Breast epithelium (tissue), 4 donors: ENCODE measurements at regions not wholly inside any gene's neighbourhood (a gene's known extent, or its start where the extent isn't known, plus 50 kb on each side); places are given as distances from the start of the nearest gene placed in this dataset.

Experiments
- DNase-seq, 2 donors: peaks; one replicate each; pipeline ENCODE4 v3.0.0-alpha.2; 2019; ENCODE audit warnings: low spot score in 2 of 2
- H3K27ac ChIP-seq, 2 donors: fragments of 200-600 bp; sonication (generic) in 1 of 2; one replicate each; pipeline ENCODE4 v1.5.1; 2016 to 2019; ENCODE audit warnings: mild to moderate bottlenecking in 1 of 2
- H3K27me3 ChIP-seq, 2 donors: fragments of 200-600 bp; sonication (generic) in 1 of 2; one replicate each; pipeline versions ENCODE4 v1.5.1 to v1.6.0; 2017 to 2019; ENCODE audit warnings: control low read depth in 1 of 2, mild to moderate bottlenecking in 1 of 2
- H3K36me3 ChIP-seq: fragments of 200-600 bp; one replicate; pipeline ENCODE4 v1.5.1; 2019
- H3K4me1 ChIP-seq, 2 donors: fragments of 200-600 bp; sonication (generic); one replicate each; pipeline ENCODE4 v1.5.1; 2016 to 2019; ENCODE audit warnings: control low read depth in 1 of 2
- H3K4me3 ChIP-seq, 3 donors: fragments of 200-600 bp; sonication (generic); 1 replicate in 2 of 3; 2 replicates in 1 of 3; pipeline ENCODE4 v1.5.1; 2016 to 2019; ENCODE audit warnings: mild to moderate bottlenecking in 3 of 3, moderate library complexity in 2 of 3
- H3K9me3 ChIP-seq, 2 donors: fragments of 200-600 bp; sonication (generic) in 1 of 2; one replicate each; pipeline ENCODE4 v1.5.1; 2016 to 2019; ENCODE audit warnings: control low read depth in 1 of 2
- CTCF ChIP-seq, 3 donors: fragments of 450-650 bp; IDR thresholded peaks; one replicate each; pipeline ENCODE4 v1.5.1; 2016 to 2017; ENCODE audit warnings: antibody characterized with exemption in 3 of 3, mild to moderate bottlenecking in 3 of 3, moderate library complexity in 3 of 3
- POLR2A ChIP-seq: fragments of 450-650 bp; IDR thresholded peaks from one replicate; pipeline ENCODE4 v1.6.1; 2016; ENCODE audit warnings: antibody characterized with exemption, mild to moderate bottlenecking, moderate library complexity
- POLR2AphosphoS5 ChIP-seq, 3 donors: sonication (generic); formaldehyde crosslinking; IDR thresholded peaks; one replicate each; pipeline ENCODE4 v1.6.1; 2017; ENCODE audit warnings: antibody characterized with exemption in 3 of 3
- intact Hi-C: fragments of 100-400 bp; cut with DNase I; formaldehyde crosslinking; loops from one replicate; pipeline ENCODE4 v1.15.1; 2023; ENCODE audit warnings: low total_unique reads

DNA sequence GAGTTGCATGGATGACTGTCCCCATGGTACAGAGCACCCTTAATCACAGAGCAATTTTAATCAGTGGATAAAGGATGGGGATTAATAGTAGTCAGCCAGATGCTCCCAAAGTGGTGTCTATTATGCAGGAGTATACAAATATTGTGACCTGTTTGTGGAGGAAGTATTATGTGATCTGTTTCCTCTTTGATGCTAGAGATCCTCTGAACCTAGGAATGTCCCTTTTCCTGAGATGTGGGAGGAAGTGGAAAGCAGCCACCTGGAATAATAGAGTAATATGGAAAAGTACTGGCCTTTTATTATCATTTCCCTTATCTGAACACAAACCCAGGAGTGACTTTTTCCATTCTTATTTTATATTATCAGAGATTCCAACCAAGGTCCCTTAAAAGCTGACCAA is 94.2 kb upstream of the EFEMP1 start:
- DNase-seq: no peak
- H3K4me3 ChIP-seq: no peak overlapping the region
- H3K36me3 ChIP-seq: no peaks in the 10 kb centered on the region
- intact Hi-C loops: no loop called here
- no peaks in the 10 kb centered on the region for H3K27me3 ChIP-seq
- no peaks in the 10 kb centered on the region for H3K4me1 ChIP-seq
- H3K9me3 ChIP-seq: no peaks in the 10 kb centered on the region
- no peak for TF ChIP-seq POLR2A
- no peak for TF ChIP-seq CTCF (IDR thresholded peaks at IDR 0.05)
- TF ChIP-seq POLR2AphosphoS5 (IDR thresholded peaks at IDR 0.05): no peak
- no peak overlapping the region for H3K27ac ChIP-seq

DNA sequence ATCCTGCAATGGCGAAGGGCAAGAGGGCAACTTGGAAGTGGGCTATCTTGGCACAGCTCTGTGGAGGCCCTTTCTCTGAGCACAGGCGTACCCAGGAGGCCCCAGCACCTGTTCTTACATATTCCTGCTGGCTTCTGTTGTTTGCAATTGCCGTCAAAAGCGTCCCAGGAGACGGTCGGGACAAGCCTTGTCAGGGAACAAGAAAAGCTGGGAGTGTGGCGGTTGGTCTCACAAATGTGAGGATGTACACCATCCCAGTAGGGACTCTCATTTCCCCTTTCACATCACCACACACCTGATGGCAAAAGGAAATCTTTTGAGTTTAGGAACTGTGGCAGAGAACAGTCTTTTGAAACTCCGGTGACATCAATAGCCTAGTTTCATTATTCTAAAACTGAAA is 94.7 kb upstream of the EFEMP1 start:
- intact Hi-C loops: no loop called here
- Histone ChIP-seq H3K4me1 (no peaks in the 10 kb centered on the region), H3K27ac (no peak overlapping the region), H3K4me3 (no peak overlapping the region), H3K9me3 (no peaks in the 10 kb centered on the region), H3K27me3 (no peaks in the 10 kb centered on the region), H3K36me3 (no peaks in the 10 kb centered on the region)
- TF ChIP-seq POLR2A: no peak
- TF ChIP-seq CTCF (IDR thresholded peaks at IDR 0.05): no peak
- no peak for TF ChIP-seq POLR2AphosphoS5 (IDR thresholded peaks at IDR 0.05)
- no peak for DNase-seq

- Histone ChIP-seq H3K36me3 (no peaks in the 10 kb centered on the region), H3K9me3 (no peaks in the 10 kb centered on the region), H3K4me3 (no peak overlapping the region), H3K4me1 (no peaks in the 10 kb centered on the region), H3K27me3 (no peaks in the 10 kb centered on the region), H3K27ac (no peak overlapping the region)
- no peak for DNase-seq
- intact Hi-C loops: no loop called here
- TF ChIP-seq POLR2AphosphoS5 (IDR thresholded peaks at IDR 0.05): no peak
- TF ChIP-seq POLR2A: no peak
- no peak for TF ChIP-seq CTCF (IDR thresholded peaks at IDR 0.05)
Measured at GRCh38 chr2:56021136-56021474, 97.5 kb upstream of the EFEMP1 start.

DNA sequence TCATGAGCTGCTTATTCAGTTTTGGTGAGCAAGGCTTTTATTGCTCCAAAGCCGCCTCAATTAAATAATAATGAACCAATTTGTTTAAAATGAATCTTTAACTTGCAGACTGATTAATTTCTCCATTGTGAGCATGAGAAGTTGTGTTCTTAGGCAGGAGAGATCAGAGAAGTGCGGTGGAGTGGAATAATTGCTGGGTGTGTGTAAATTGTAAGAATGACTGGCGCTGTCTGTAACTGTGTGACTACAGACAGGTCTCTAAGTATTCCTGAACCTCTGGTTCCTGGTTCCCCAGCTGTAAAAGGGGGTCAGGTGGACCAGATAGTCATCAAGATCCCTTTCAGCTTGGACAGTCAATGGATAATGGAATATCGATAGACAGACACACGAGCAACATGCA is 98.0 kb upstream of the EFEMP1 start:
- no peaks in the 10 kb centered on the region for H3K9me3 ChIP-seq
- H3K36me3 ChIP-seq: no peaks in the 10 kb centered on the region
- no peaks in the 10 kb centered on the region for H3K27me3 ChIP-seq
- DNase-seq: no peak
- H3K4me1 ChIP-seq: no peaks in the 10 kb centered on the region
- intact Hi-C loops: no loop called here
- no peak overlapping the region for H3K4me3 ChIP-seq
- TF ChIP-seq POLR2A: no peak
- no peak for TF ChIP-seq POLR2AphosphoS5 (IDR thresholded peaks at IDR 0.05)
- no peak for TF ChIP-seq CTCF (IDR thresholded peaks at IDR 0.05)
- H3K27ac ChIP-seq: no peak overlapping the region

- TF ChIP-seq POLR2A: no peak
- TF ChIP-seq CTCF (IDR thresholded peaks at IDR 0.05): no peak
- TF ChIP-seq POLR2AphosphoS5 (IDR thresholded peaks at IDR 0.05): no peak
- H3K27ac ChIP-seq: no peak overlapping the region
- H3K9me3 ChIP-seq: no peaks in the 10 kb centered on the region
- intact Hi-C loops: no loop called here
- H3K27me3 ChIP-seq: no peaks in the 10 kb centered on the region
- H3K4me1 ChIP-seq: no peaks in the 10 kb centered on the region
- no peak for DNase-seq
- H3K36me3 ChIP-seq: no peaks in the 10 kb centered on the region
- H3K4me3 ChIP-seq: no peak overlapping the region
Measured at GRCh38 chr2:56025469-56026193, 102.0 kb upstream of the EFEMP1 start.
